Trophoblast cell (in vitro differentiated cells and primary cell): ENCODE measurements at regions not wholly inside any gene's neighbourhood (a gene's known extent, or its start where the extent isn't known, plus 50 kb on each side); places are given as distances from the start of the nearest gene placed in this dataset.
A peak's percentile ranks its signal among the peaks of the same experiment; 100 is the strongest.

Source experiments
- DNase-seq, 2 donors: peaks; one replicate each; pipeline ENCODE4 v3.0.0-alpha.2; 2016
- H2AFZ ChIP-seq: 2 replicates; pipeline ENCODE4 v1.6.1; 2013; ENCODE audit warnings: low read length, moderate library complexity, mild to moderate bottlenecking; ENCODE audit not compliant: insufficient read depth, poor library complexity
- H2AK5ac ChIP-seq: 2 replicates; pipeline ENCODE4 v1.6.1; 2013; ENCODE audit warnings: mild to moderate bottlenecking, low read length
- H2BK120ac ChIP-seq: 2 replicates; pipeline ENCODE4 v1.6.1; 2013; ENCODE audit warnings: low read length, mild to moderate bottlenecking, moderate library complexity; ENCODE audit not compliant: insufficient read depth, poor library complexity
- H2BK12ac ChIP-seq: 2 replicates; pipeline ENCODE4 v1.6.1; 2013; ENCODE audit warnings: mild to moderate bottlenecking, low read length, moderate library complexity
- H2BK5ac ChIP-seq: 2 replicates; pipeline ENCODE4 v1.6.1; 2013; ENCODE audit warnings: low read length, low read depth, moderate library complexity, mild to moderate bottlenecking; ENCODE audit not compliant: poor library complexity
- H3K14ac ChIP-seq: 2 replicates; pipeline ENCODE4 v1.6.1; 2013; ENCODE audit warnings: mild to moderate bottlenecking, low read length
- H3K18ac ChIP-seq: 2 replicates; pipeline ENCODE4 v1.6.1; 2013; ENCODE audit warnings: mild to moderate bottlenecking, low read length
- H3K23ac ChIP-seq: 2 replicates; pipeline ENCODE4 v1.6.1; 2013; ENCODE audit warnings: low read length
- H3K27ac ChIP-seq: 2 replicates; pipeline ENCODE4 v1.5.1; 2013; ENCODE audit warnings: low read depth, mild to moderate bottlenecking, inconsistent platforms, low read length, moderate library complexity
- H3K27me3 ChIP-seq: 2 replicates; pipeline ENCODE4 v1.6.1; 2013; ENCODE audit warnings: inconsistent platforms, mild to moderate bottlenecking, low read length, moderate library complexity; ENCODE audit not compliant: insufficient read depth
- H3K36me3 ChIP-seq, 2 experiments: 1 replicate in 1 of 2; 2 replicates in 1 of 2; pipeline ENCODE4 v1.6.1; 2013; ENCODE audit warnings: low read length in 2 of 2, mild to moderate bottlenecking in 2 of 2, moderate library complexity in 1 of 2; ENCODE audit not compliant: insufficient read depth in 2 of 2, control insufficient read depth in 1 of 2
- H3K4ac ChIP-seq: 2 replicates; pipeline ENCODE4 v1.6.1; 2013; ENCODE audit warnings: low read depth, mild to moderate bottlenecking, low read length, moderate library complexity
- H3K4me1 ChIP-seq, 2 experiments: 1 replicate in 1 of 2; 2 replicates in 1 of 2; pipeline ENCODE4 v1.6.1; 2013; ENCODE audit warnings: low read length in 2 of 2, mild to moderate bottlenecking in 2 of 2, moderate library complexity in 1 of 2; ENCODE audit not compliant: insufficient read depth in 2 of 2, control insufficient read depth in 1 of 2
- H3K4me2 ChIP-seq: 2 replicates; pipeline ENCODE4 v1.6.1; 2013; ENCODE audit warnings: inconsistent platforms, mild to moderate bottlenecking, low read length, moderate library complexity
- H3K4me3 ChIP-seq: 2 replicates; pipeline ENCODE4 v1.5.1; 2013; ENCODE audit warnings: mild to moderate bottlenecking, low read depth, low read length, inconsistent platforms
- H3K79me1 ChIP-seq: one replicate; pipeline ENCODE4 v1.6.1; 2013; ENCODE audit warnings: low read length
- H3K79me2 ChIP-seq: 2 replicates; pipeline ENCODE4 v1.6.1; 2013; ENCODE audit warnings: low read length, mild to moderate bottlenecking; ENCODE audit not compliant: control insufficient read depth, insufficient read depth, poor library complexity
- H3K9ac ChIP-seq: 2 replicates; pipeline ENCODE4 v1.6.1; 2013; ENCODE audit warnings: mild to moderate bottlenecking, low read length
- H3K9me3 ChIP-seq: 2 replicates; pipeline ENCODE4 v1.6.1; 2013; ENCODE audit warnings: low read depth, mild to moderate bottlenecking, control low read depth, inconsistent platforms, low read length; ENCODE audit not compliant: insufficient read depth
- H4K12ac ChIP-seq: 2 replicates; pipeline ENCODE4 v1.6.1; 2013; ENCODE audit warnings: low read depth, mild to moderate bottlenecking, low read length, moderate library complexity
- H4K8ac ChIP-seq: 2 replicates; pipeline ENCODE4 v1.6.1; 2013; ENCODE audit warnings: low read depth, mild to moderate bottlenecking, low read length, moderate library complexity
- H4K91ac ChIP-seq: one replicate; pipeline ENCODE4 v1.6.1; 2013; ENCODE audit warnings: low read depth, mild to moderate bottlenecking, low read length, moderate library complexity
- WGBS: extraction: QIAGEN DNeasy Blood & Tissue Kit; methylation state at CpG from one replicate; pipeline ENCODE4 v1.1.7; 2013; ENCODE audit warnings: missing lambda C conversion rate; ENCODE audit not compliant: insufficient read length, insufficient coverage; ENCODE audit errors: extremely low coverage; 5-methylcytosine and 5-hydroxymethylcytosine counted together

DNA sequence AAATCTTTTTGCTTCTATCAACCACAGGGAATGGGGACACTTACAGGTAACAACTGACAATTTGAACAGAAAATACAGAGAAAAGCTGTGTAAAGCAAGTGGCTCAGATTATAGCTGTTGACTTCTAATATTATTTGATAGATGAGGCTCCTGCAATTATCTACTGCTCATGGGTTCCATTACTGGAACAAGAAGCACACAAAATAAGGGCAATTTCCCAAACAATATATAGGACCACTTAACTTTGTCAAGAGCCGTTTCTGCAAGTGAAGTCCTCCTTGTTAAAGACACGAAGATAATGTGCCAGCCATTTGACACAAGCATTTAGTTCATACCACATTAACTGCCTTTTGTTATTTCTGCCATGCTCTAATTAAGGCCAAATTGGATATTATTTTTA lies 315.5 kb upstream of the ARID1B start:
- no peak overlapping the region for H3K4ac ChIP-seq
- no peak overlapping the region for H3K4me2 ChIP-seq
- no peak overlapping the region for H3K18ac ChIP-seq
- H3K9ac ChIP-seq = no peak overlapping the region
- no peak overlapping the region for H2BK12ac ChIP-seq
- H4K91ac ChIP-seq = no peak overlapping the region
- no peak overlapping the region for H2BK5ac ChIP-seq
- H3K9me3 ChIP-seq = no peaks in the 10 kb centered on the region
- no CpG with 5 or more reads among the region's 2 CpGs for WGBS
- no peak overlapping the region for H3K27ac ChIP-seq
- H4K8ac ChIP-seq = no peak overlapping the region
- no peak overlapping the region for H4K12ac ChIP-seq
- H3K79me2 ChIP-seq = no peaks in the 10 kb centered on the region
- no peak overlapping the region for H2AFZ ChIP-seq
- no peaks in the 10 kb centered on the region for H3K36me3 ChIP-seq
- no peaks in the 10 kb centered on the region for H3K79me1 ChIP-seq
- no peak overlapping the region for H3K14ac ChIP-seq
- no peak overlapping the region for H3K23ac ChIP-seq
- no peaks in the 10 kb centered on the region for H3K27me3 ChIP-seq
- no peak overlapping the region for H2BK120ac ChIP-seq
- no peak overlapping the region for H3K4me3 ChIP-seq
- no peak for DNase-seq
- H3K4me1 ChIP-seq = no peaks in the 10 kb centered on the region
- H2AK5ac ChIP-seq = no peak overlapping the region

DNA sequence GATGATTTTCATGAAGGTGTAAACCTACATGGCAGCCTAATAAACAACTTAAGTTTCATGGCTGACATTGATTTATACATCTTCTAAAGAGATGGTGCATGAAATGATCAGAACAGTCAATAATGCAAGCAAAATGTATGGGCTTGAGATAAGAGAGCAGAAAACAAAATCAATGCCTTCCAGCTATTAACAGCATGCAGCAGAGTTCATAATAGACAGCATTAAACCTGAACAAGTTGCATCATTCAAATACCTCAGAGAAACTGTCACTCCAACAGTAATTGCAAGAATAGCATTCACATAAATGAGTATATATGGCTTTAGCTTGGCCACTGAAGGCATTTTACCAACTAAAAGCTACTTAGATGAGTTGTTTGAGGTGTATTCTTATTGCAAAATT lies 319.6 kb upstream of the ARID1B start:
- H3K4me3 ChIP-seq = no peak overlapping the region

DNA sequence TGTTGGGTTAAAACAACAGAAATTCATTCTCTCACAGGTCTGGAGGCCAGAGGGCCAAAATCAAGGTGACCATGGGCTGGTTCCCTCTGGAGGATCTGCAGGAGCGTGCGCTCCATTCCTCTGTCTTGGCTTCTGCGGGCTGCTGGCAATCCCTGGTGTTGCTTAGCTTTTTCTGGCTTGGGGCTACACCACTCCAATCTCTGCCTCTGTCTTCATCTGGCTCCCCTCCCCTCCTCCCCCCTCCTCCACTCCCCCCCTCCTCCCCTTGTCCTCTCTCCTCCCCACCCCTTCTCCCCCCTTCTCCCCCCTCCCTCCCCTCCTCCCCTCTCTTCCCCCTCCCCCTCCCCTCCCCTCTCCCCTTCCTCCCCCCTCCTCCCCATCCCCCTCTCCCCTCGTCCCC lies 321.3 kb upstream of the ARID1B start:
- no peak for DNase-seq
- WGBS = 100% methylated on average over 1 of the region's 4 CpGs
- Histone ChIP-seq H3K14ac (no peak overlapping the region), H3K4me3 (no peak overlapping the region), H3K9me3 (no peaks in the 10 kb centered on the region), H2AFZ (no peak overlapping the region), H2BK5ac (no peak overlapping the region), H3K9ac (no peak overlapping the region), H4K8ac (no peak overlapping the region), H3K79me1 (no peaks in the 10 kb centered on the region), H3K27me3 (no peaks in the 10 kb centered on the region), H3K36me3 (no peaks in the 10 kb centered on the region), H3K4ac (no peak overlapping the region), H3K27ac (no peak overlapping the region), H2BK12ac (no peak overlapping the region), H3K18ac (no peak overlapping the region), H3K4me1 (no peaks in the 10 kb centered on the region), H4K91ac (no peak overlapping the region), H3K79me2 (no peaks in the 10 kb centered on the region), H3K4me2 (no peak overlapping the region), H4K12ac (no peak overlapping the region), H2BK120ac (no peak overlapping the region), H2AK5ac (no peak overlapping the region), H3K23ac (no peak overlapping the region)

More for the DNA sequence above, 319.6 kb upstream of the ARID1B start:
- Histone ChIP-seq H2AK5ac (no peak overlapping the region), H4K91ac (no peak overlapping the region), H2BK5ac (no peak overlapping the region), H3K23ac (no peak overlapping the region), H2AFZ (no peak overlapping the region), H3K9ac (no peak overlapping the region), H3K18ac (no peak overlapping the region), H3K9me3 (no peaks in the 10 kb centered on the region), H3K4me1 (no peaks in the 10 kb centered on the region), H3K79me2 (no peaks in the 10 kb centered on the region), H3K36me3 (no peaks in the 10 kb centered on the region), H3K27me3 (no peaks in the 10 kb centered on the region), H3K4ac (no peak overlapping the region), H3K79me1 (no peaks in the 10 kb centered on the region), H4K12ac (no peak overlapping the region), H2BK12ac (no peak overlapping the region), H3K27ac (no peak overlapping the region), H3K14ac (no peak overlapping the region), H3K4me2 (no peak overlapping the region), H4K8ac (no peak overlapping the region), H2BK120ac (no peak overlapping the region)
- DNase-seq = peak in 1 of 2 donors; percentile 44

DNA sequence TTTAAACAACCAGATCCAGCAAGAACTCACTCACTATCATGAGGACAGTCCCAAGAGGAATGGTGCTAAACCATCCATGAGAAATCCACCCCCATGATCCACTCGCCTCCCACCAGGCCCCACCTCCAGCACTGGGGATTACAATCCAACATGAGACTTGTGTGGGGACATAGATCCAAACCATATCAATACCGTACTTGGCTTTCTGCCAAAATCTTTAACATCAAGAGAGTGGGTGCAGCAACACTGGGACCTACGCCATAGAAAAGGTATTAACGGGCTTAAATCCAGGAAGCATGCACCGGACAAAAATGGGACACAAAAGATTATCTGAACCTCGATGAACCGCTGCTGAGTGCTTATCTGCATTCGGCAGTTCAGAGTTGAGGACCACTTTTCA lies 322.3 kb upstream of the ARID1B start:
- H3K27ac ChIP-seq = no peak overlapping the region
- no peak overlapping the region for H3K9ac ChIP-seq
- no peaks in the 10 kb centered on the region for H3K36me3 ChIP-seq
- no peak overlapping the region for H3K4ac ChIP-seq
- H3K9me3 ChIP-seq = no peaks in the 10 kb centered on the region
- H4K8ac ChIP-seq = no peak overlapping the region
- no peaks in the 10 kb centered on the region for H3K79me2 ChIP-seq
- no peak overlapping the region for H4K91ac ChIP-seq
- H3K18ac ChIP-seq = no peak overlapping the region
- H3K4me1 ChIP-seq = no peaks in the 10 kb centered on the region
- H2BK12ac ChIP-seq = no peak overlapping the region
- H2BK120ac ChIP-seq = no peak overlapping the region
- H3K79me1 ChIP-seq = no peaks in the 10 kb centered on the region
- H3K27me3 ChIP-seq = no peaks in the 10 kb centered on the region
- no peak overlapping the region for H3K23ac ChIP-seq
- no peak overlapping the region for H3K4me3 ChIP-seq
- H2BK5ac ChIP-seq = no peak overlapping the region
- WGBS = no CpG with 5 or more reads among the region's 8 CpGs
- no peak overlapping the region for H2AFZ ChIP-seq
- H4K12ac ChIP-seq = no peak overlapping the region
- H2AK5ac ChIP-seq = no peak overlapping the region
- H3K4me2 ChIP-seq = no peak overlapping the region
- no peak overlapping the region for H3K14ac ChIP-seq
- DNase-seq = no peak
